H1 (cell line): ENCODE measurements at regions not wholly inside any gene's neighbourhood (a gene's known extent, or its start where the extent isn't known, plus 50 kb on each side); places are given as distances from the start of the nearest gene placed in this dataset.

ENCODE experiments used
- CTCF ChIA-PET: fragments of 300-600 bp; sonication (Branson Sonifier 250); formaldehyde crosslinking; loops from one replicate; lab custom pipeline; 2021; ENCODE audit not compliant: partially characterized antibody; lab: Charles Lee
- POLR2A ChIA-PET: fragments of 300-600 bp; sonication (Branson Sonifier 250); formaldehyde crosslinking; loops from one replicate; lab custom pipeline; 2021; ENCODE audit warnings: inconsistent platforms; ENCODE audit not compliant: partially characterized antibody; lab: Charles Lee
- DNase-seq, 2 experiments: peaks; one replicate each; pipeline versions ENCODE4 v3.0.0 to v3.0.0-alpha.2; 2010 to 2022; ENCODE audit warnings: low spot score in 2 of 2, low read depth in 1 of 2, mixed read lengths in 1 of 2
- FAIRE-seq: peaks from 2 replicates; lab custom pipeline; 2011; peaks lifted over from hg19 to GRCh38; lab: Jason Lieb, UNC
- H2AFZ ChIP-seq: 2 replicates; pipeline ENCODE4 v1.8.1; 2012; ENCODE audit warnings: low read length, inconsistent platforms
- H2AK5ac ChIP-seq: 2 replicates; pipeline ENCODE4 v1.6.1; 2013; ENCODE audit warnings: low read depth, low read length
- H2BK120ac ChIP-seq: replicated peaks from 2 replicates; pipeline ENCODE3; 2013; ENCODE audit warnings: low read depth, low read length, inconsistent platforms
- H2BK12ac ChIP-seq: 2 replicates; pipeline ENCODE4 v1.6.1; 2013; ENCODE audit warnings: low read depth, low read length
- H2BK15ac ChIP-seq: 2 replicates; pipeline ENCODE4 v1.6.1; 2013; ENCODE audit warnings: low read length
- H2BK20ac ChIP-seq: 2 replicates; pipeline ENCODE4 v1.6.1; 2013; ENCODE audit warnings: low read length
- H2BK5ac ChIP-seq: 2 replicates; pipeline ENCODE4 v1.6.1; 2013; ENCODE audit warnings: low read depth, low read length
- H3K14ac ChIP-seq: 2 replicates; pipeline ENCODE4 v1.6.1; 2013; ENCODE audit warnings: inconsistent platforms; ENCODE audit not compliant: insufficient read length
- H3K18ac ChIP-seq: 2 replicates; pipeline ENCODE4 v1.6.1; 2013; ENCODE audit warnings: low read length; ENCODE audit errors: extremely low read depth
- H3K23ac ChIP-seq: 2 replicates; pipeline ENCODE4 v1.6.1; 2013; ENCODE audit warnings: inconsistent platforms; ENCODE audit not compliant: insufficient read length
- H3K23me2 ChIP-seq: 2 replicates; pipeline ENCODE4 v1.6.1; 2013; ENCODE audit warnings: low read depth, low read length
- H3K27ac ChIP-seq: 2 replicates; pipeline ENCODE4 v1.6.1; 2011; ENCODE audit warnings: low read depth, low read length, inconsistent platforms
- H3K27me3 ChIP-seq, 4 experiments: replicated peaks in 1 of 4; 1 replicate in 1 of 4; 2 replicates in 3 of 4; pipeline versions ENCODE4 v1.6.1 to v1.8.1; 2011 to 2013; ENCODE audit warnings: low read length in 3 of 4, mild to moderate bottlenecking in 3 of 4, inconsistent platforms in 2 of 4, mixed read lengths in 2 of 4, moderate library complexity in 1 of 4; ENCODE audit not compliant: control insufficient read depth in 3 of 4, insufficient read depth in 3 of 4; ENCODE audit errors: extremely low read depth in 1 of 4
- H3K36me3 ChIP-seq, 4 experiments: 2 replicates each; pipeline versions ENCODE4 v1.6.1 to v1.8.1; 2011 to 2013; ENCODE audit warnings: mild to moderate bottlenecking in 4 of 4, low read length in 3 of 4, moderate library complexity in 2 of 4, control low read depth in 1 of 4, inconsistent platforms in 1 of 4; ENCODE audit not compliant: insufficient read depth in 4 of 4, control insufficient read depth in 2 of 4
- H3K4ac ChIP-seq: replicated peaks from 2 replicates; pipeline ENCODE3; 2013; ENCODE audit warnings: low read length, low read depth, mixed read lengths, inconsistent platforms; ENCODE audit not compliant: insufficient read length
- H3K4me1 ChIP-seq, 4 experiments: replicated peaks in 1 of 4; 1 replicate in 1 of 4; 2 replicates in 3 of 4; pipeline versions ENCODE4 v1.6.1 to v1.8.1; 2011 to 2013; ENCODE audit warnings: low read length in 3 of 4, inconsistent platforms in 2 of 4, mixed read lengths in 1 of 4; ENCODE audit not compliant: insufficient read depth in 4 of 4, control insufficient read depth in 3 of 4
- H3K4me2 ChIP-seq, 2 experiments: 2 replicates each; pipeline versions ENCODE4 v1.6.1 to v1.8.1; 2011 to 2013; ENCODE audit warnings: low read depth in 2 of 2, low read length in 2 of 2, control low read depth in 1 of 2, inconsistent platforms in 1 of 2, mild to moderate bottlenecking in 1 of 2; ENCODE audit not compliant: insufficient read depth in 1 of 2
- H3K4me3 ChIP-seq, 4 experiments: fragments of 200-600, 300-600 bp in 1 of 4; sonication (generic), shearing (Covaris generic), sonication (Bioruptor Twin) in 1 of 4; 2 replicates each; pipeline versions ENCODE4 v1.5.1 to v1.8.1; 2011 to 2016; ENCODE audit warnings: low read length in 4 of 4, low read depth in 3 of 4, control low read depth in 2 of 4, inconsistent platforms in 2 of 4, mild to moderate bottlenecking in 2 of 4, mixed read lengths in 1 of 4, moderate library complexity in 1 of 4; ENCODE audit not compliant: insufficient read depth in 2 of 4; ENCODE audit errors: extremely low read depth in 1 of 4
- H3K56ac ChIP-seq: replicated peaks from 2 replicates; pipeline ENCODE3; 2013; ENCODE audit warnings: low read depth, mild to moderate bottlenecking, mixed read lengths, low read length, inconsistent platforms; ENCODE audit not compliant: insufficient read length
- H3K79me1 ChIP-seq: 2 replicates; pipeline ENCODE4 v1.6.1; 2013; ENCODE audit warnings: low read depth, low read length, control low read depth
- H3K79me2 ChIP-seq, 2 experiments: 2 replicates each; pipeline versions ENCODE4 v1.6.1 to v1.8.1; 2012 to 2013; ENCODE audit warnings: low read length in 2 of 2, mild to moderate bottlenecking in 2 of 2, inconsistent platforms in 1 of 2; ENCODE audit not compliant: insufficient read depth in 2 of 2, control insufficient read depth in 1 of 2
- H3K9ac ChIP-seq, 4 experiments: replicated peaks in 1 of 4; 1 replicate in 1 of 4; 2 replicates in 3 of 4; pipeline versions ENCODE4 v1.6.1 to v1.8.1; 2011 to 2013; ENCODE audit warnings: low read depth in 3 of 4, low read length in 3 of 4, control low read depth in 2 of 4, mild to moderate bottlenecking in 2 of 4, moderate library complexity in 2 of 4, inconsistent platforms in 1 of 4; ENCODE audit errors: extremely low read depth in 1 of 4
- H3K9me3 ChIP-seq, 2 experiments: 2 replicates each; pipeline versions ENCODE4 v1.6.1 to v1.8.1; 2012 to 2013; ENCODE audit warnings: mild to moderate bottlenecking in 2 of 2, moderate library complexity in 2 of 2, control low read depth in 1 of 2, inconsistent platforms in 1 of 2, low read depth in 1 of 2, low read length in 1 of 2, mixed read lengths in 1 of 2; ENCODE audit not compliant: insufficient read depth in 2 of 2
- H4K20me1 ChIP-seq, 2 experiments: replicated peaks in 1 of 2; 2 replicates each; pipeline versions ENCODE3 to v1.8.1; 2011 to 2013; ENCODE audit warnings: inconsistent platforms in 2 of 2, low read length in 2 of 2, mild to moderate bottlenecking in 1 of 2; ENCODE audit not compliant: insufficient read depth in 2 of 2, control insufficient read depth in 1 of 2
- H4K5ac ChIP-seq: 2 replicates; pipeline ENCODE4 v1.6.1; 2013; ENCODE audit warnings: low read length, low read depth, mixed read lengths, inconsistent platforms; ENCODE audit not compliant: insufficient read length
- H4K8ac ChIP-seq: 2 replicates; pipeline ENCODE4 v1.8.0; 2013; ENCODE audit warnings: mild to moderate bottlenecking, moderate library complexity, low read length, inconsistent platforms; ENCODE audit not compliant: insufficient read depth; ENCODE audit errors: extremely low read depth
- H4K91ac ChIP-seq: replicated peaks from 2 replicates; pipeline ENCODE3; 2013; ENCODE audit warnings: low read length, mixed read lengths, inconsistent platforms; ENCODE audit not compliant: insufficient read length
- BACH1 ChIP-seq: IDR thresholded peaks from 2 replicates; pipeline ENCODE4 v1.6.1; 2012; ENCODE audit warnings: low read length, improper control_type of control experiment
- BCL11A ChIP-seq, 2 experiments: IDR thresholded peaks; one replicate each; pipeline ENCODE4 v1.6.1; 2011; ENCODE audit warnings: low read depth in 2 of 2, low read length in 2 of 2, mild to moderate bottlenecking in 2 of 2
- KDM1A ChIP-seq: fragments of 200-600, 300-600 bp; sonication (generic); IDR thresholded peaks from 2 replicates; pipeline ENCODE4 v1.7.1; 2016; ENCODE audit warnings: mild to moderate bottlenecking, low read length, borderline replicate concordance
- TCF12 ChIP-seq: IDR thresholded peaks from 2 replicates; pipeline ENCODE4 v1.6.1; 2011; ENCODE audit warnings: low read depth, mild to moderate bottlenecking, low read length
- YY1 ChIP-seq: IDR thresholded peaks from 2 replicates; pipeline ENCODE4 v1.6.1; 2011; ENCODE audit warnings: low read depth, mild to moderate bottlenecking, low read length
- WGBS, 2 experiments: shearing (Covaris generic) in 1 of 2; methylation state at CpG; one replicate each; pipeline versions ENCODE4 v1.1.6 to v1.1.7; 2013 to 2015; ENCODE audit warnings: low lambda C conversion rate in 2 of 2, mixed read lengths in 2 of 2, inconsistent platforms in 1 of 2, low coverage in 1 of 2, missing lambda C conversion rate in 1 of 2; ENCODE audit not compliant: insufficient replicate concordance in 2 of 2, insufficient coverage in 1 of 2, insufficient read length in 1 of 2; ENCODE audit errors: extremely low coverage in 1 of 2, missing lambda C conversion rate in 1 of 2; 5-methylcytosine and 5-hydroxymethylcytosine counted together

DNA sequence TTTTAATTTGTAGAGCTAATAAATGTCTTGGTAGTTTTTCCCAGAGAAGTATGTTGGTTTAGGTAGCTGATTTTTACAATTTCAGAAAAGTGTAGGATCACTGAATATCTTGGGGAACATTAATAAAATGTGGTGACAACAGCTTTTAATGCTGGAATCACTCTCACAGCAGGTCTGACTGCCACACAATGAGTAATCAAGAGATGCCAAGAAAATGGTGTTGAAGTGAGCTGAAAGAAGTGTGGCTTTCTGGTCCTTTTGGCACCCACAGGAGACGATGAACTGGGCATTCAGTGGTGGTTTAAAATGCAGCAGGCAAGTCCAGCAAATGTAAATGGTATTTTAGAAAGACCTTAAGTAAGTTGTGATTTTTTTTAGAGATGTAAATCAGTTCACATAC lies 175.8 kb downstream of the CBLN2 start:
- no peak overlapping the region for H3K23ac ChIP-seq
- H3K9ac ChIP-seq: no peak overlapping the region
- no peak overlapping the region for H4K5ac ChIP-seq
- no peak overlapping the region for H4K91ac ChIP-seq
- DNase-seq (no peak), FAIRE-seq (no peak)
- H3K36me3 ChIP-seq: no peaks in the 10 kb centered on the region; a peak in 1 of 8 replicates
- CTCF ChIA-PET: no interaction called here
- H2AK5ac ChIP-seq: no peak overlapping the region
- H3K14ac ChIP-seq: no peak overlapping the region
- no peak overlapping the region for H2AFZ ChIP-seq
- H3K56ac ChIP-seq: no peak overlapping the region
- H3K18ac ChIP-seq: no peak overlapping the region
- H2BK15ac ChIP-seq: no peak overlapping the region
- no peaks in the 10 kb centered on the region for H4K20me1 ChIP-seq
- no peak overlapping the region for H3K27ac ChIP-seq
- no peak overlapping the region for H3K4me3 ChIP-seq
- no peaks in the 10 kb centered on the region for H3K23me2 ChIP-seq
- no peak overlapping the region for H2BK20ac ChIP-seq
- no peak overlapping the region for H2BK5ac ChIP-seq
- H2BK12ac ChIP-seq: no peak overlapping the region
- POLR2A ChIA-PET: no interaction called here
- no peaks in the 10 kb centered on the region for H3K79me1 ChIP-seq
- no peak overlapping the region for H4K8ac ChIP-seq
- WGBS, 2 experiments: 56% methylated on average over 1 of the region's 1 CpG; no CpG with 5 or more reads in 1 of the 2 experiments
- no peaks in the 10 kb centered on the region for H3K4me1 ChIP-seq
- H3K4me2 ChIP-seq: no peak overlapping the region
- H3K27me3 ChIP-seq: no peaks in the 10 kb centered on the region
- no peaks in the 10 kb centered on the region for H3K79me2 ChIP-seq
- H2BK120ac ChIP-seq: no peak overlapping the region
- H3K9me3 ChIP-seq: peaks cover 46 to 58% of the 10 kb centered on the region in 2 experiments
- H3K4ac ChIP-seq: no peak overlapping the region
- TF ChIP-seq YY1 (no peak), BCL11A (IDR thresholded peaks at IDR 0.05; ENCODE audit: low read depth in 2 of 2, low read length in 2 of 2) (no peak), KDM1A (no peak), BACH1 (no peak), TCF12 (no peak)
